HG03025 (cell line): ENCODE measurements at regions not wholly inside any gene's neighbourhood (a gene's known extent, or its start where the extent isn't known, plus 50 kb on each side); places are given as distances from the start of the nearest gene placed in this dataset.
"Not testable (repeated sequence)": the region's sequence is repeated elsewhere in the genome, so short reads cannot be mapped to it uniquely, and the experiment has no call there.

Experiments
- ATAC-seq: cut with Tn5 transposase; IDR thresholded peaks from one replicate; pipeline ENCODE4 v1.9.1; 2021; ENCODE audit warnings: mild to moderate bottlenecking, moderate library complexity; ENCODE audit not compliant: unreplicated experiment, low FRiP score

DNA sequence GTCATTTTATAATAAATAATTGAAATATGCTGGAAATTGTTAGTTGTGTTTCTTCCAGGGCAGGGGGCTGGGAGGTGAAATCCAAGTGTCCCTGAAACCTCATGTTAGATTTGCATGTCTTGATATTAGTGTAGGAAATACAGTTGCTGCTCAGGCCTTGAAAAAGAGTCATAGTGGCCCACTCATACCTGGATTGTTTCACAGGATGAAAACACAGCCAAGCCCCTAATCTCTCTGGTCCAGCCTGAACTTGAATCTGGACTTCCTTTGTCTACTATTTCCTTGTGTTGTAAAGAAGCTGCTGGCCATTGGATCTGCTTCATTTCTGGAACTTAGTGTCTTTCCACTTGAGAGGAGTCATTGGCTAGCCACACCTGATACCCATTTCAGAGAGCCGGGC is 108.8 kb upstream of the JARID2 start:
- no peak for ATAC-seq

DNA sequence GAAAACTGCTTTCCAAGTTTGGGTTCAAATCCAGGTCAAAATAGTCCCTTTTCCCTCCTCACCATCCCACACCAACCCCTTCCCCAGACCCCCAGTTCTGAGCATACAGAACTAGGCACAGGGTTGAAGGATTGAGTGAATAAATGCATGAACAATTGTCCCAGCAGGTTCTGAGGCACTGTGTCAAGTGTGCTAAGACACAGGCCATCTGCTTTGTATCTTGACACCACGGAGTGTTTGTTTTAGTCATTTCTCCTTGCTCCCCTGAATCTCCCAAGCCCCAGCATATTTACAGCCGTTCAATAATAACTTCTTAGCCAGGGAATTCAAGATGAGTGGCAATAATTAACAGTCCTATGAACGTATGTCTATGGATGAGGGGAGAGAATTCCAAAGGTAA is 102.8 kb upstream of the JARID2 start:
- ATAC-seq, result no peak

DNA sequence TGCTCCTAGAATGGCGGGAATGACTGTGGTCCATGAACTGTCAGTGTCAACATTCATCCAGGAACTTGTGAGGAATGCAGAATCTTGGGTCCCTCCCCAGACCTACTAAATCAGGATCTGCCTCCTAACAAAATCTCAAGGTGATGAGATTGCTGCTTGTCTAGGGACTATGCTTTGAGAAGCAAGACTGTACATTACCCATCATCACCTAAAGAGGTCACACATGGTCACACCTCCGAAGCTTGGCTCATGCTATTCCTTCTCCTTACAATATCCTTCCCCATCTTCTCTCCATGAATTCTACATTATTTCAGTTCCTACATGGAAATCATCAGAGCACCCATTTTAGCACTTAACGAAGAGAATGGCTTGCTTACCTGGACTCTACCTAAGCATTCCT is 102.3 kb upstream of the JARID2 start:
- no peak for ATAC-seq

DNA sequence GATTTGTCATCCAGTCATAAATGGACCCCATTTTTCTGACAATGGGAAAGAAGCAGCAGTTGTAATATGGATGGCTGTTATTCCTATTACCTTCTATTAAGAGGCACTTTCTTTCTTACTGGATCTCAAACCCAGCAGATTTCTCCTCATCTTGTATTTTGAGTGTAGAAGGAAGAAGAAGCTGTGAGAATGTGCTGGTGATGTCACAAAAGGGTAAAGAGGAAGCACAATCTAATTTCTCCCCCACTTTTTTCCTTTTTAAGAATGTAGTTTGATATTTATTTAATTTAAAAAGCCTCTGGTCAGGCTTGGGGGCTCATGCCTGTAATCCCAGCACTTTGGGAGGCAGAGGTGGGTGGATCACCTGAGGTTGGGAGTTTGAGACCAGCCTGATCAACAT is 100.0 kb upstream of the JARID2 start:
- ATAC-seq, result no peak

DNA sequence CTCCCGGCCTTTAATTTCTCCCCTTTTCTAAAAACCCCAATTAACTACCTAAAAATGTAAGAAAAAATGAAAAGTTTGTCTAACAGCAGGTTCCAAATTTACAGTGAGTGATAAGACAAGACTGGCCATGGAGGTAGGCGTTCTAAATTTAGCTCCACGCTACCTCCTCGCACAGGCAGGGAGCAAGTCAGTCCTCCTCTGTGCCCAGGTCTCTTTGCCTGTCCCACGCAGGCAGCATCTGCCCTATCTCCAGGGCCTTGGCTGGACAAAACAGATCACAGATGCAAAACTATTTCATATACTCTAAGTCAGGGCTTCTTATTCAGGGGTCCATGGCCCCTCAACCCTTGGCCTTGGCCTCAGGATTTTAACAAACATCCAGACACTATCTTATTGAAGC is 98.0 kb upstream of the JARID2 start:
- no peak for ATAC-seq

DNA sequence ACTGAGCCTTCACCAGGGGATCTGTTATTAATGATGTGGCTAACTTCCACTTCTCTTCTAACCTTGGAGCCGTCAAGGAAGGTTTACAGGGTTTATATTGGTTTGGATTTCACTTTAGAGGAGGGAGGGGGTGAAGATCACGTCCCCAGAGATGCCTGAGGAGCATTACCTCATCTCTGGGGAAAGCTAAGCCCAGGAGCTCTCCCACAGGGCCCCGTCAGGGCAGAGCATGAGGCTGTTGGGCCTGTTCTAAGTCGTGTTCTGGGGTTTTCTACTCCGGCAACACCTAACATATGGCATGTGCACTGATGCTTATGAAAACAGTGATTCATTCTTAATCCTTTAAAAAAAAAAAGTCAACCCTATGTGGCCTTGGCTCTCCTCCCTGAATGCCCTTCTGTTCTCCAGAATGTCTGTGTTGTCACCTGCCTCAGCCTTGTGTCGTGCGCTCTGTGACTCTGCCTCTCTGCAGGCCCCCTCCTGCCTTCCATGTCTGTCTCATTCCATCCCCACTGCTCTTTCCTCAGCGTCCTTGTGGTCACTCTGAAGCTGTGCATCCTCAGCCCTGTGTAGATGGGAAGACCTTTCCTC is 97.4 kb upstream of the JARID2 start:
- no peak for ATAC-seq

DNA sequence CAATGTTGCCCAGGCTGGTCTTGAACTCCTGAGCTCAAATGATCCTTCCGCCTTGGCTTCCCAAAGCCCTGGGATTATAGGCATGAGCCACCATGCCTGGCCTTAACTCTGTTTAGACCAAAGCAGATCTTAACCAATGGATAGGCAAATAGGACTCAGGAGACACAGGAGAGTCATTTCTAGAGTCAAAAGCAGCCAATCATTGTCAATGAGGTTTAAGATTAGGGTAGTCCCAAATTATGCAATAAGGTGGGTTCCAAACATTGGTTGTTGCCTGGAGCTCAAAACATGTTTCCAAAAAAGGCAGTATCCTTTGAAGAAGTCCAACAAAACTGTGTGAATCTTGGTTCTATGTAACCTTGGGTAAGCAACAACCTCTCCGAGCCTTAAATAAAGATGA is 95.7 kb upstream of the JARID2 start:
- no peak for ATAC-seq

DNA sequence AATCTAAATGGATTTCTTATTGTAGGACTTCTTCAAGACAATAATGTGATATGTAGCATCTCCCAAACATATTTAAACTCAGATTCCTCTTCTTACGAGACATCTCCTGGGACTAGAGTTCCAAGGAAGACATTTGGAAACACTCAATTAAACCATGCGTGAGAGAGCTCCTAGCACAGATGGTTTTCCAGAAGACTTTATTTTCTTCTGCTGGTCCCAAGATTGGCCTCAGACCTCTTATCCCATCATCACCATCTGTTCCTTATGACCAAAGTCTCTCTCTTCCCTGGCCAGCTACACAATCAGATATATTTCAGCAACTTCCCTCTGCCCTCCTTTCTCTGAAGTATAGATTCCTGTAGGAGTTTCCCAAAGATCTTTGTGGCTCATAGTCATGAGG is 93.2 kb upstream of the JARID2 start:
- no peak for ATAC-seq

GRCh38 chr6:15153191-15153590 is 92.7 kb upstream of the JARID2 start:
- ATAC-seq, result no peak

DNA sequence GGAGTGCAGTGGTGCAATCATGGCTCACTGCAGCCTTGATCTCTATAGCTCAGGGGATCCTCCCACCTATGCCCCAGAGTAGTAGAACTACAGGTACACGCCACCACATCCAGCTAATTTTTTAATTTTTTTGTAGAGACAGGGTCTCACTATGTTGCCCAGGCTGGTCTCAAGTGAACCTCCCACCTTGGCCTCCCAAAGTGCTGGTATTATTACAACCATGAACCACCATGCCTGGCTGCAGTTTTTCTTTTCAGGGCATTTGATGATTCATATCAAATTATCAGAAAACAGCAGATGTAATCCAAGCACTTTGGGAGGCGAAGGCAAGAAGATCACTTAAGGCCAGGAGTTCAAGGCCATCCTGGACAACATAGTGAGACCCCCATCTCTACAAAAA is 88.4 kb upstream of the JARID2 start:
- ATAC-seq, result no peak

- no peak for ATAC-seq
Observed at GRCh38 chr6:15158821-15159619, 86.8 kb upstream of the JARID2 start.

DNA sequence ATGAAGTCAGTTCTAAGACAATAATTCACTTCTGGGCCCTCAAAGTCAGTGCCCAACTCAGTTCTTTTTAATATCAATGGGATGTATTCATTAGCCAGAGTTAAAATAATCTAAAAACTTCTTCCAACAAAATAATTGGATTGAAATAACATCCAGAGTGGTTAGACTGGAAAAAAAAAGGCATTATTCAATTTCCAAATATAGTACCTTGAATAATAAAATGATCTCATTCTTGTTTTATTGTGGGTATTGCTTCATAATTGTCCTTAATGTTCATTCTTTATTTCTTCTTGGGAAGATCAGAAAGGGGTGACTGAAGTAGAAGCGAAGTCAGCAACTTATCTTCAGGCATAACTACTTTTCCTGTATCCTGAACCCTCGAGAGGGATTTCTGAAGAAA is 85.1 kb upstream of the JARID2 start:
- no peak for ATAC-seq

- not testable (repeated sequence) for ATAC-seq
Observed at GRCh38 chr6:15164855-15165254, 81.0 kb upstream of the JARID2 start.

GRCh38 chr6:15166121-15166520 is 79.7 kb upstream of the JARID2 start:
- ATAC-seq, result no peak

DNA sequence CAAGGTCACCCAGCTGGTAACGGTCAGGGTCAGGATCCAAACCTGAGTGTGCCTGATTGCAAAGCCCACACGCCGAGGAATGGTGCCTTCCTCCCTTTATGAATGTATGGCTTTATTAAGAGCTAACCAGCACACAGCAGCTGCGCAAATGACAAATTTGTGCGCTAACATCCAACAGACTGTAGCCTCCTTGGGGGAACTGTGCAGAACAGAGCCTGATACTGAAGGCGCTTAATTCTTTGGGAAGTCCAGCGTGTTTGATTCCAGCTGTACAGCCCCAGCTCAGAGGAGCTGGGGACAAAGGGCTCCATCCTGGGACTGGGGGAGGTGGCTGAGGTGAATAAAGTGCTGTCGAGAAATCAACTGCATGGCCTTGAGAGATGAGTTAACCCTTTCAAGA is 75.7 kb upstream of the JARID2 start:
- no peak for ATAC-seq

DNA sequence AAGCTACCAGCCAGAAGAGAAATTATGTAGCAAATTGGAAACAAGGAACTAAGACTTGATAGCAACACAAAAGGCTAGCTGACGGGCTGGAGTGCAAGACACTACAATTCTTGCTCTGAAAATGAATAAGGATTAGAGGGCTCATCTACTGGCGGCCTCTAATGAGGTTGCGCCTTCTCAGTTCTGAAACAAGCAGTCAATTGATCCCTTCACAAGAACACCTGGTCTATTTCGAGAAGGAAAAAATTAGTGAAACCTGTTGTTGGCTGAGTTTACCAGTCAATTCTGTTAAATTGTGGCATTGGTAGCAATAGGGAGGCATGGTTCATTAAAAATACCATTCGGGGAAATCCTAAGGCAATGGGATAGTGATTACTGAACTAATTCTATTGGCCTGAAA is 74.8 kb upstream of the JARID2 start:
- no peak for ATAC-seq

- no peak for ATAC-seq
Observed at GRCh38 chr6:15176816-15177370, 69.0 kb upstream of the JARID2 start.

- ATAC-seq, result no peak
Observed at GRCh38 chr6:15183979-15184378, 61.9 kb upstream of the JARID2 start.

DNA sequence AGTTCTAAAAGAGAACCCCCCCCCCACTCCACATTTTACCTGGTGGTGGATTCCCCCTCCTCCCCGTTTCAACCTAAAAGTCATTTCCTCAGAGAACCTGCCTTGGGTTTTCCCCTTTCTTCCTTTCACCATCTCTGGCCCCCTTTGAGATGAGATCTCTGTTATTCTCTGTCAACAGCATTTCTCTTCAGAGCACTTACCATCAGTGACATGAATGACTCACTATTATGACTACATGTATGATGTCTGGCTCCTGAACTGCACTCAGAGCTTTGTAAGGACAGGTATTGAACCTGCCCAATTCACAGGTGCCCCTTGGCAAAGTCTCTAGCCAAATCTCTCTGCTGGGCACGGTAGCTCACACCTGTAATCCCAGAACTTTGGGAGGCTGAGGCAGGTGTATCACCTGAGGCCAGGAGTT is 61.4 kb upstream of the JARID2 start:
- no peak for ATAC-seq

DNA sequence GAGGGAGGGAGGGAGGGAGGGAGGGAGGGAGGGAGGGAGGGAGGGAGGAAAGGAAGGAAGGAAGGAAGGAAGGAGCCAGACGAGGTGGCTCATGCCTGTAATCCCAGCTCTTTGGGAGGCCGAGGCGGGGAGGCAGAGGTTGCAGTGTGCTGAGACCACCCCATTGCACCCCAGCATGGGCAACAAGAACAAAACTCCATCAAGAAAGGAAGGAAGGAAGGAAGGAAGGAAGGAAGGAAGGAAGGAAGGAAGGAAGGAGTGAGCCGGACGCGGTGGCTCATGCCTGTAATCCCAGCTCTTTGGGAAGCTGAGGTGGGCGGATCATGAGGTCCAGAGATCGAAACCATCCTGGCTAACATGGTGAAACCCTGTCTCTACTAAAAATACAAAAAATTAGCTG is 60.8 kb upstream of the JARID2 start:
- ATAC-seq, result not testable (repeated sequence)

- not testable (repeated sequence) for ATAC-seq
Observed at GRCh38 chr6:15193451-15193850, 52.4 kb upstream of the JARID2 start.

GRCh38 chr6:15194453-15194852 is 51.4 kb upstream of the JARID2 start:
- no peak for ATAC-seq
